HCT116 (cell line): ENCODE measurements at regions not wholly inside any gene's neighbourhood (a gene's known extent, or its start where the extent isn't known, plus 50 kb on each side); places are given as distances from the start of the nearest gene placed in this dataset.
A peak's percentile ranks its signal among the peaks of the same experiment; 100 is the strongest.

ENCODE experiments used
- ATAC-seq: fragments of 200-7000 bp; cut with Tn5 transposase; 2 replicates; pipeline ENCODE4 v1.9.1; 2020; ENCODE audit warnings: mild to moderate bottlenecking, moderate library complexity
- BruUV-seq: library from RNA; stranded (reverse); fragments of 400-500 nt; replicated peaks from 2 replicates; lab custom pipeline; 2021; lab: Mats Ljungman, UMichigan
- CTCF ChIA-PET: fragments of 300-600 bp; sonication (Branson Sonifier 250); formaldehyde crosslinking; loops from one replicate; lab custom pipeline; 2021; ENCODE audit warnings: antibody characterized with exemption; lab: Charles Lee
- POLR2A ChIA-PET: fragments of 300-600, 350-600 bp; sonication (Branson Sonifier 250); formaldehyde crosslinking; loops from one replicate; lab custom pipeline; 2021; ENCODE audit warnings: antibody characterized with exemption; lab: Charles Lee
- RAD21 ChIA-PET, 2 experiments: fragments of 300-600 bp; sonication (Branson Sonifier 250); formaldehyde crosslinking; loops; one replicate each; lab custom pipeline; 2023; ENCODE audit warnings: low total read pairs in 2 of 2; ENCODE audit not compliant: uncharacterized antibody in 2 of 2, unreplicated experiment in 2 of 2, low non-redundant PET in 1 of 2; lab: Charles Lee
- DNase-seq: peaks from one replicate; pipeline ENCODE4 v3.0.0-alpha.2; 2010; ENCODE audit warnings: low read depth, low spot score
- H2AFZ ChIP-seq: fragments of 200-600 bp; shearing (Covaris generic), sonication (generic); 2 replicates; pipeline ENCODE4 v1.6.1; 2017; ENCODE audit warnings: low read depth, mixed run types, mixed read lengths, antibody characterized with exemption, low read length; ENCODE audit not compliant: poor library complexity, severe bottlenecking
- H3K27ac ChIP-seq: 2 replicates; pipeline ENCODE4 v1.5.1; 2012; ENCODE audit warnings: low read depth, low read length
- H3K27me3 ChIP-seq: fragments of 200-600 bp; sonication (generic); 2 replicates; pipeline ENCODE4 v1.6.1; 2016; ENCODE audit warnings: mixed run types, low read length, mixed read lengths; ENCODE audit not compliant: insufficient read depth
- H3K36me3 ChIP-seq, 2 experiments: fragments of 200-500 bp in 1 of 2; fragments of 200-600 bp in 1 of 2; sonication (Bioruptor generic) in 1 of 2; sonication (generic) in 1 of 2; 2 replicates each; pipeline versions ENCODE4 v1.5.1 to v1.6.1; 2014 to 2016; ENCODE audit warnings: low read length in 2 of 2, inconsistent platforms in 1 of 2, mixed read lengths in 1 of 2, mixed run types in 1 of 2; ENCODE audit not compliant: insufficient read depth in 2 of 2, control insufficient read depth in 1 of 2
- H3K4me1 ChIP-seq, 2 experiments: fragments of 200-600 bp in 1 of 2; sonication (generic) in 1 of 2; 2 replicates each; pipeline versions ENCODE4 v1.5.1 to v1.6.1; 2012 to 2017; ENCODE audit warnings: low read length in 2 of 2, inconsistent platforms in 1 of 2, mild to moderate bottlenecking in 1 of 2, mixed read lengths in 1 of 2, mixed run types in 1 of 2, moderate library complexity in 1 of 2; ENCODE audit not compliant: insufficient read depth in 2 of 2, control insufficient read depth in 1 of 2
- H3K4me2 ChIP-seq: fragments of 200-600 bp; sonication (generic); 2 replicates; pipeline ENCODE4 v1.6.1; 2017; ENCODE audit warnings: mixed run types, low read length, mixed read lengths
- H3K4me3 ChIP-seq, 2 experiments: fragments of 200-600 bp in 1 of 2; sonication (generic) in 1 of 2; replicated peaks in 1 of 2; 2 replicates each; pipeline ENCODE4 v1.5.1; 2011 to 2016; ENCODE audit warnings: low read length in 2 of 2, control low read depth in 1 of 2, low read depth in 1 of 2, mild to moderate bottlenecking in 1 of 2, mixed read lengths in 1 of 2, mixed run types in 1 of 2
- H3K79me2 ChIP-seq: fragments of 200-600 bp; sonication (generic); 2 replicates; pipeline ENCODE4 v1.6.1; 2017; ENCODE audit warnings: mild to moderate bottlenecking, mixed run types, low read length, moderate library complexity, mixed read lengths; ENCODE audit not compliant: insufficient read depth
- H3K9ac ChIP-seq: fragments of 200-600 bp; sonication (generic); 2 replicates; pipeline ENCODE4 v1.6.1; 2016; ENCODE audit warnings: low read length, mixed read lengths
- H3K9me2 ChIP-seq: fragments of 200-600 bp; sonication (generic), shearing (Covaris generic); 2 replicates; pipeline ENCODE4 v1.6.1; 2017; ENCODE audit warnings: mixed run types, mild to moderate bottlenecking, moderate library complexity; ENCODE audit not compliant: insufficient read depth
- H3K9me3 ChIP-seq, 2 experiments: fragments of 200-500 bp in 1 of 2; fragments of 200-600 bp in 1 of 2; sonication (Bioruptor generic) in 1 of 2; sonication (generic) in 1 of 2; 2 replicates each; pipeline ENCODE4 v1.6.1; 2014 to 2017; ENCODE audit warnings: low read length in 2 of 2, mixed read lengths in 2 of 2, inconsistent platforms in 1 of 2, low read depth in 1 of 2, mild to moderate bottlenecking in 1 of 2, mixed run types in 1 of 2, moderate library complexity in 1 of 2; ENCODE audit not compliant: control insufficient read depth in 1 of 2, insufficient read depth in 1 of 2
- H4K20me1 ChIP-seq: fragments of 200-600 bp; sonication (generic), shearing (Covaris generic); 2 replicates; pipeline ENCODE4 v1.6.1; 2017; ENCODE audit warnings: mixed run types, mild to moderate bottlenecking, moderate library complexity; ENCODE audit not compliant: insufficient read depth
- ATF3 ChIP-seq: IDR thresholded peaks from 2 replicates; pipeline ENCODE4 v1.6.1; 2012
- CEBPB ChIP-seq: IDR thresholded peaks from 2 replicates; pipeline ENCODE4 v1.6.1; 2012; ENCODE audit warnings: low read depth
- CTCF ChIP-seq, 3 experiments: fragments of 200-600 bp in 1 of 3; sonication (generic) in 1 of 3; IDR thresholded peaks in 2 of 3; conservative IDR thresholded peaks in 1 of 3; 2 replicates each; pipeline ENCODE4 v1.5.1; 2012 to 2017; ENCODE audit warnings: low read depth in 2 of 3, low read length in 2 of 3, antibody characterized with exemption in 1 of 3, borderline replicate concordance in 1 of 3, control low read depth in 1 of 3, mild to moderate bottlenecking in 1 of 3, mixed read lengths in 1 of 3, mixed run types in 1 of 3, moderate library complexity in 1 of 3; ENCODE audit not compliant: insufficient read depth in 1 of 3
- FOSL1 ChIP-seq: IDR thresholded peaks from 2 replicates; pipeline ENCODE4 v1.6.1; 2012; ENCODE audit warnings: low read depth
- JUND ChIP-seq: IDR thresholded peaks from 2 replicates; pipeline ENCODE4 v1.6.1; 2012
- POLR2AphosphoS5 ChIP-seq: IDR thresholded peaks from 2 replicates; pipeline ENCODE4 v1.6.1; 2011; ENCODE audit warnings: mild to moderate bottlenecking, low read depth, low read length, moderate library complexity
- REST ChIP-seq: IDR thresholded peaks from 2 replicates; pipeline ENCODE4 v1.6.1; 2012; ENCODE audit warnings: low read depth
- SIN3A ChIP-seq: IDR thresholded peaks from 2 replicates; pipeline ENCODE4 v1.6.1; 2012; ENCODE audit warnings: low read depth
- SP1 ChIP-seq: IDR thresholded peaks from 2 replicates; pipeline ENCODE4 v1.6.1; 2012; ENCODE audit warnings: low read depth
- SRF ChIP-seq: IDR thresholded peaks from 2 replicates; pipeline ENCODE4 v1.6.1; 2012; ENCODE audit warnings: low read depth
- YY1 ChIP-seq: IDR thresholded peaks from 2 replicates; pipeline ENCODE4 v1.6.1; 2011; ENCODE audit warnings: low read length, low read depth, moderate library complexity, mild to moderate bottlenecking; ENCODE audit not compliant: insufficient replicate concordance; ENCODE audit errors: extremely low read depth
- ZBTB33 ChIP-seq: IDR thresholded peaks from 2 replicates; pipeline ENCODE4 v1.6.1; 2011; ENCODE audit warnings: mild to moderate bottlenecking, low read length, moderate library complexity; ENCODE audit not compliant: insufficient replicate concordance; ENCODE audit errors: extremely low read depth
- intact Hi-C: fragments of 100-400 bp; cut with micrococcal nuclease; formaldehyde crosslinking; loops from 2 replicates; pipeline ENCODE4 v1.10.0; 2022

- TF ChIP-seq CTCF (IDR thresholded peaks at IDR 0.05 in 2 of 3, conservative IDR thresholded peaks at IDR 0.05 in 1 of 3; ENCODE audit: borderline replicate concordance in 1 of 3, insufficient read depth in 1 of 3, low read depth in 2 of 3, low read length in 2 of 3) (peak; percentile 39 to 58 (median 57)), JUND (peak; percentile 45), POLR2AphosphoS5 (no peak)
Observed at GRCh38 chr16:87017371-87018012, 299.7 kb downstream of the C16orf95 start (continued).

- ChIA-PET RAD21 (no interaction called here), POLR2A (no interaction called here), CTCF (interaction anchor here (1.0 kb wide), 1 partner anchor 8 kb away, joined by 4 read pairs; no protein-coding TSS in a partner anchor)
- no peaks in the 10 kb centered on the region for H3K36me3 ChIP-seq
- no peaks in the 10 kb centered on the region for H3K4me1 ChIP-seq
- H3K27me3 ChIP-seq = peaks cover 28% of the 10 kb centered on the region
- no peak for ATAC-seq
- H2AFZ ChIP-seq = no peak overlapping the region
- H3K4me2 ChIP-seq = no peak overlapping the region
- no peaks in the 10 kb centered on the region for H3K79me2 ChIP-seq
- DNase-seq = no peak
- H3K9me3 ChIP-seq = no peaks in the 10 kb centered on the region
- H4K20me1 ChIP-seq = no peaks in the 10 kb centered on the region
- H3K9ac ChIP-seq = no peak overlapping the region
- TF ChIP-seq YY1 (no peak), CEBPB (no peak), ATF3 (no peak), SRF (no peak), FOSL1 (no peak), SP1 (no peak), REST (no peak), JUND (no peak), SIN3A (no peak), ZBTB33 (no peak)
- H3K27ac ChIP-seq = no peak overlapping the region
- no peak overlapping the region for H3K4me3 ChIP-seq
- no peaks in the 10 kb centered on the region for H3K9me2 ChIP-seq
- intact Hi-C loops = no loop called here
- no TSS peak for BruUV-seq
Observed at GRCh38 chr16:87025676-87026075, 291.5 kb downstream of the C16orf95 start.
